GM12875 (cell line): ENCODE measurements at regions not wholly inside any gene's neighbourhood (a gene's known extent, or its start where the extent isn't known, plus 50 kb on each side); places are given as distances from the start of the nearest gene placed in this dataset.
"Not testable (repeated sequence)": the region's sequence is repeated elsewhere in the genome, so short reads cannot be mapped to it uniquely, and the experiment has no call there.

Experiments
- H3K4me3 ChIP-seq: one replicate; pipeline ENCODE4 v1.5.1; 2011; ENCODE audit warnings: low read depth, low read length, control low read depth
- TF ChIP-seq, protein P1 (sequence below): IDR thresholded peaks from 2 replicates; pipeline ENCODE4 v1.5.1; 2011; ENCODE audit warnings: low read depth, mild to moderate bottlenecking, control low read depth, inconsistent platforms, low read length, moderate library complexity, borderline replicate concordance; ENCODE audit not compliant: insufficient read depth

DNA sequence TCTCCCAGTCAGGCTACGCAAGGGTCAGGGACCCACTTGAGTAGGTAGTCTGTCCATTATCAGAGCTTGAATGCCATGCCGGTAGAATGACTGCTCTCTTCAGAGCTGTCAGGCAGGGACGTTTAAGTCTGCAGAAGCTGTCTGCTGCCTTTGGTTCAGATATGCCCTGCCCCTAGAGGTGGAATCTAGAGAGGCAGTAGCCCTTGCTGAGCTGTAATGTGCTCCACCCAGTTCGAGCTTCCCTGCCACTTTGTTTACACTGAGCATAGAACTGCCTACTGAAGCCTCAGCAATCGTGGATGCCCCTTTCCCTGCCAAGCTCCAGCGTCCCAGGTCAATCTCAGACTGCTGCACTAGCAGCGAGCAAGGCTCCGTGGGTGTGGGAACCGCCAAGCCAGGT is 57.5 kb upstream of the SETMAR start:
- no peak overlapping the region for H3K4me3 ChIP-seq
- TF ChIP-seq, protein P1, sequence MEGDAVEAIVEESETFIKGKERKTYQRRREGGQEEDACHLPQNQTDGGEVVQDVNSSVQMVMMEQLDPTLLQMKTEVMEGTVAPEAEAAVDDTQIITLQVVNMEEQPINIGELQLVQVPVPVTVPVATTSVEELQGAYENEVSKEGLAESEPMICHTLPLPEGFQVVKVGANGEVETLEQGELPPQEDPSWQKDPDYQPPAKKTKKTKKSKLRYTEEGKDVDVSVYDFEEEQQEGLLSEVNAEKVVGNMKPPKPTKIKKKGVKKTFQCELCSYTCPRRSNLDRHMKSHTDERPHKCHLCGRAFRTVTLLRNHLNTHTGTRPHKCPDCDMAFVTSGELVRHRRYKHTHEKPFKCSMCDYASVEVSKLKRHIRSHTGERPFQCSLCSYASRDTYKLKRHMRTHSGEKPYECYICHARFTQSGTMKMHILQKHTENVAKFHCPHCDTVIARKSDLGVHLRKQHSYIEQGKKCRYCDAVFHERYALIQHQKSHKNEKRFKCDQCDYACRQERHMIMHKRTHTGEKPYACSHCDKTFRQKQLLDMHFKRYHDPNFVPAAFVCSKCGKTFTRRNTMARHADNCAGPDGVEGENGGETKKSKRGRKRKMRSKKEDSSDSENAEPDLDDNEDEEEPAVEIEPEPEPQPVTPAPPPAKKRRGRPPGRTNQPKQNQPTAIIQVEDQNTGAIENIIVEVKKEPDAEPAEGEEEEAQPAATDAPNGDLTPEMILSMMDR = no peak

- H3K4me3 ChIP-seq = no peak overlapping the region
- TF ChIP-seq, protein P1 = no peak
These were observed 55.8 kb upstream of the SETMAR start for GRCh38 chr3:4247391-4247790.

GRCh38 chr3:4250064-4250463 is 53.1 kb upstream of the SETMAR start:
- no peak overlapping the region for H3K4me3 ChIP-seq
- TF ChIP-seq, protein P1 = no peak

DNA sequence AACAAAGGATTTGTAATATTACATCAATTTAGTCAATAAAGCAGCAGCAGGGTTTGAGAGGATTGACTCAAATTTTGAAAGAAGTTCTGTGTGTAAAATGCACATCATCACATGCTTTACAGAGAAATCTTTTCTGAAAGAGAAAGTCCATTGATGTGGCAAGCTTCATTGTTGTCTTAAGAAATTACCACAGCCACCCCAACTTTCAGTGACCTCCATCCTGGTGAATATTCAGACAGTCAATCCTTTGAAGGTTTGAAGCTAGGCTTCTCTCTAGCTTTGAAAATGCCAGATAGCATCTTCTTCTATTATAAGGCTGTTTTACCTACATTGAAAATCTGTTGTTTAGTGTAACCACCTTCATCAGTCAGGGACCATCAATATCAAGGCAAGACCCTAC is 51.8 kb upstream of the SETMAR start:
- no peak overlapping the region for H3K4me3 ChIP-seq
- TF ChIP-seq, protein P1 = no peak

- not testable (repeated sequence) for H3K4me3 ChIP-seq
These were observed 49.9 kb upstream of the SETMAR start for GRCh38 chr3:4253072-4253832.
